Uterus (tissue), 2 donors: ENCODE measurements at regions not wholly inside any gene's neighbourhood (a gene's known extent, or its start where the extent isn't known, plus 50 kb on each side); places are given as distances from the start of the nearest gene placed in this dataset.

Experiments used
- CTCF ChIP-seq, 4 experiments: fragments of 200-600 bp in 2 of 4; fragments of 450-650 bp in 2 of 4; sonication (generic) in 2 of 4; IDR thresholded peaks; one replicate each; pipeline ENCODE4 v1.5.1; 2016 to 2019; ENCODE audit warnings: antibody characterized with exemption in 4 of 4, mild to moderate bottlenecking in 2 of 4, moderate library complexity in 1 of 4
- POLR2A ChIP-seq, 2 donors: fragments of 450-650 bp; IDR thresholded peaks; one replicate each; pipeline ENCODE4 v1.6.1; 2016; ENCODE audit warnings: antibody characterized with exemption in 2 of 2, mild to moderate bottlenecking in 1 of 2, moderate library complexity in 1 of 2

GRCh38 chr6:102679865-102680264 lies 1286.4 kb downstream of the GRIK2 start:
- TF ChIP-seq CTCF (IDR thresholded peaks at IDR 0.05) = no peak
- no peak for TF ChIP-seq POLR2A (IDR thresholded peaks at IDR 0.05)
